Suppressor macrophage (primary cell): ENCODE measurements at regions not wholly inside any gene's neighbourhood (a gene's known extent, or its start where the extent isn't known, plus 50 kb on each side); places are given as distances from the start of the nearest gene placed in this dataset.

ENCODE experiments used
- DNase-seq, 4 experiments: peaks; one replicate each; pipeline ENCODE4 v3.0.0-alpha.2; 2020 to 2022

DNA sequence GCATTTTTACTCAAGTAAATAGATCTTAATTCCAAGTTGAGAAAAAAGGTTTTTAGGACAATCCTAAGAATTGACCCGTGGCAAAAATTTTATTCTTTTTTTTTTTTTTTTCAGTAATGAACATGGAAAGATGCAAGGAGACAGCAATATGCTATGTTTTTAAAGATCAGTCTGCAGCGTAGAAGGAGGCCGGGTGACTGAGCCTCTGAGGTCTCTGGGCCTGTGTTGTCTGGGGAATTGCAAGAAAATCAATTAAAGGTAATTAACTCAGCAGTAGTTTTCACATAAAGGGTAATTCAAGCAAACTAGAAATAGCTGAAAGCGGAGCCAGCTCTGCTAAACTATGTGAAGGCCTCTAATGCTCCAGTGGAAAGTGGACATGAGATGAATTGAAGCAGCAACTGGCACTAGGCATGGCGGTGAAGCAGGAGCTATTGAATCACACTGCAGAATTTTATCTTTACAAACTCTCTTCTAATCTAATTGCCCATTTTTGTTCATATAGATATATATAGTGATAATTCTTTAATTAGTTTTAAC is 285.2 kb upstream of the ITGA1 start:
- DNase-seq: no peak

DNA sequence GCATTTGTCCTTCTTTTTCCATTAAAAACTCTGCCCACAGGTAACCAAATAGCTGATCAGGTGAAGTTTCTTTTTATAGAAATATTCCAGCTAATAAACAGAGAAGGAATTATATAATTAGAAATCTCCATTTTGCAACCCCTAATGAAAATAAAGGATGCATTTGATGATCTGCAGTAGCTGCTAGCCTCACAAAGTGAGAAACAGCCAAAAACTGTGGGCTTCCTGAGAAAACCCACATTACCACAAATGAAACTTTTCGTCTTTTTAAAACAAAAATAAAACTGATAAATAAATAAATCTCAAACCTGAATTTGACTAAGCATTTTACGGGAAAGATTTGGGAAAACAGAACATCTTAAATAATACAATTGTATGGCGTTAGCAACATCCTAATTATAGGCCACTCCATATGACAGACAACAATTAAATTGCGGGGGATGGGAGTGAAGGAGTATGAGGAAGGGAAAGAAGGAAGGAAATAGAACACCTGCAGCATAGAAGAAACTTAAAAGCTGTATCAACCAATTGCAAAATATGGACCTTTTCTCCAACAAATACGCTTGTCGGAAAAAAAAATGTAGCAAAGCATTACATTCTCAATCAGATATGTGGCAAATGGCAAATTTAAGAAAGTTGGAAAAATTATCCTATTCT is 283.0 kb upstream of the ITGA1 start:
- DNase-seq: no peak

GRCh38 chr5:52517667-52518066 is 270.0 kb upstream of the ITGA1 start:
- no peak for DNase-seq

DNA sequence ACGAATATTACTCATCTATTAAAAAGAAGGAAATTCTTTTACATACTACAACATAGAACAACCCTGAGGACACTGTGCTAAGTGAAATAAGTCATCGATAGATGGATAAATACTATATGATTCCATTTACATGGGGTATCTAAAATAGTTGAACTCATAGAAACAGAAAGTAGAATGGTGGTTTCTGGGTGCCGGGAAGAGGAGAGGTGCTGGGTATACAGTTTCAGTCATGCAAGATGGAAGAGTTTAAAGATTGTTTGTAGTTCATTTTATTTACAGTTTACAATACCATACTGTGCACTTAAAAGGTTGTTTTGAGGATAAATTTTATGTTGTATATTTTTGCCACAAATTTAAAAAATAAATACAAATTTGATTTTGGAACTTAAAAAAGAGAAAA is 267.5 kb upstream of the ITGA1 start:
- no peak for DNase-seq

DNA sequence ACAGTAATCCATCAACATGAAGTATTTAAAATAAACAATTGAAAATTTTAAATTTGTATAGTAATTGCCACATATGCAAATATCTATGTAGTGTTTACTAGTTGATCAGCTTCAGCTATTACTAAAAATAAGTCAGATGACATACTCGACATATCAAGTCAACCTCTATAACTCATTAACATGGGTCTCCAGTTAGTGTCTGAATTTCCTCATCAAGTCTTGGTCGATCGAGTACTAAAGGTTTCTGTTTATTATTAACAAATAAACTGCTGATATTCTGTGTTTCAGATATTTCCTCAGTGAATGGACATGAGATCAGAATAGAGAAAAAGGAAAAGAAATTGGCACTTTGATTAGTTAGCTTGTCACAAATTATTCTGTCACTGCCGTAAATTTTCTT is 266.5 kb upstream of the ITGA1 start:
- DNase-seq: no peak

GRCh38 chr5:52523701-52524100 is 264.0 kb upstream of the ITGA1 start:
- no peak for DNase-seq

DNA sequence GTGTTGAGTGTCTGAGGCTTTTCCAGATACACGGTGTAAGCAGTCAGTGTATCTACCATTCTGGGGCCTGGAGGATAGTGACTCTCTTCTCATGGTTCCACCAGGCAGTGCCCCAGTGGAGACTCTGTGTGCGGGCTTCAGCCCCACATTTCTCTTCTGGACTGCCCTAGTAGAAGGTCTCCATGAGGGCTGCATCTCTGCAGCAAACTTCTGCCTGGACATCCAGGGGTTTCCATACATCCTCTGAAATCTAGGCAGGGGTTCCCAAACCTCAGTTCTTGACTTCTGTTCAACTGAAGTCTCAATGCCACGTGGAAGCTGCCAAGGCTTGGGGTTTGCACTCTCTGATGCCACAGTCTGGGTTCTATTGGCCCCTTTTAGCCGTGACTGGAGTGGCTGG is 256.6 kb upstream of the ITGA1 start:
- no peak for DNase-seq

DNA sequence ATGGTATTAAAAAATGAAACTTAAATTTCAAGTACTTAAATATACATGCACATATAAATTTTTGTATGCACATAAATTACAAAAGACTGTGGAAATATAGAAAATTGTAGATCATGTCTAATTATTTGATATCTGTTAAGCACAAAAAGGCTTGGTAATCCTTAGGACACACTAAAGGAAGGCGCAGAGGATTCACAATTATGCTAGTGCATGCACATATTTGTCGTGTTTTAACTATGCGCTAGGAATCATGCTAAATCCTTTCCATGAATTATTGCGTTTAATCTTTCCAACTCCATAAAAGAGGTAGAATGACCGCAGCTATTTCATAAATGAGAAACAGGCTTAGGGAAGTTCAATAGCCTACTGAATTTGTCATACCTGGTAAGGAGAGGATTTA is 244.1 kb upstream of the ITGA1 start:
- DNase-seq: no peak

- no peak for DNase-seq
These were observed 243.0 kb upstream of the ITGA1 start for GRCh38 chr5:52544738-52545137.

- no peak for DNase-seq
These were observed 233.4 kb upstream of the ITGA1 start for GRCh38 chr5:52554293-52554692.

DNA sequence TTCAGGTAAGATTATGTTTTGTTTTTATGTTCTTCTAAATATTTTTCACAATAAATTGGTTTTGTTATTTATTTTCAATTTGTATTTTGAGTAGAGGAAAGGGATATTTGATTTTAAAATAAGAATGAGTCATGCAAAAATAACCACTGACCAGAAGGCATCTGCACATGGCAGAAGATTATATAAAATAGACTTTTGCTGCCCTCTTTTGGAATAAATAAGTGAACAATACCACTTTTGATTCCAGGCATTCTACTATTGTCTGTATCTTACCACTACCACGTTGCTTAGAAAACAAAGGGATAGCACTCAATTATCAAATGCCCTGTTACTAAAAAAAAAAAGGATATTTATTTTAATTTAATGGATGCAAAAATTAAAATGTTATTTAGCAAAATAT is 227.3 kb upstream of the ITGA1 start:
- DNase-seq: peak in 2 of 4 experiments; percentile 2 to 3

GRCh38 chr5:52562473-52562872 is 225.2 kb upstream of the ITGA1 start:
- DNase-seq: no peak

GRCh38 chr5:52564587-52564986 is 223.1 kb upstream of the ITGA1 start:
- no peak for DNase-seq

DNA sequence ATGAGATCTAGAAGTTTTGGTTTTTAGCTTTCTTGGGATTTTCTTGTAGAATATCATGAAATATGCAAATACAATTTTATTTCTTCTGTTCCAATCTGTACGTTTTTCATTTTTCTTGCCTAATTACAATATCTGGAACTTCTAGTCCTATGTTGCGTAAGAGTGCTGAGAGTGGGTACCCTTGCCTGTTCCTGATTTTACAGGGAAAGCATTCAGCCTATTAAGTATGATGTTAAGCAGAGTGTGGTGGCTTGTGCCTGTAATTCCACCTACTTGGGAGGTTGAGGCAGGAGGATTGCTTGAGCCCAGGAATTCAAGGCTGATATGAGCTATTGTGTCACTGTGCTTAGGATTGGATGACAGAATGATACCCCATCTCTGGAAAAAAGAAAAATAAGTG is 210.2 kb upstream of the ITGA1 start:
- DNase-seq: no peak

DNA sequence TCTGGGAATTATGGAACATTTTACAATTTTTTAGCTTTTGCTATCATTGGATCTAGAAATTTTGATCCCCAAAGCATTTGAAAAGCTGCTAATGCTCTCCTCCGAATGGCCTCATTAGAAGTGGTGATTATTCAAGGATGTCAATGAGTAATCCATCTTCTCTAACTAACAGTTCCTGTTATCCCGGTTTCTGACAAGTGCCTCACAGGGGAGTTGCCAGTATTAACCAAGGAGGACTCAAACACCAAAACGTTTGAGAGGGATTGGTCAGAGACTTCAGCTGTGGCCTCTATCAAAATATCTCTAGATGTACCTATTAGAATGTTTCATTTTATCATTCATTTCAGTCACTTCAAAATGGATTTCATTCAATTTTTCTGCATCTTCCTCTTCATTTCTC is 208.3 kb upstream of the ITGA1 start:
- no peak for DNase-seq

GRCh38 chr5:52580921-52581320 is 206.8 kb upstream of the ITGA1 start:
- no peak for DNase-seq

DNA sequence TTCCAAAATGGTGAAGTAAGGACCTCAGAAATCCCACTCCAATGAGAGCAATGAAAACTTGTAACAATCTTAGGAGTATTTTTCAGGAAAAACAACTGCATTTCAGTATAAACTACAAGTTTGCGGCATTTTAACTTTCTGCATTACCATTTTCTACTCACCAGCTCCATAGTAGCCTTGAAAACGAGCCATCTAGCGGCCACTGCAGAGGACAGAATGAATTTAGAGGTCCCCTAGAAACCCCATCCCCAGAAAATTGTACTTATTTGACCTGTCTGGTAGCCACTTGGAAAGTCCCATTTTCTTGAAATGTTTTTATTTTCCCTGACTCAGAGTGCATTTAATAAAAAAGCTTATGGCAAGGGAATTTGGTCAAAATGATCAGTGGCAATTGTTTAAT is 205.4 kb upstream of the ITGA1 start:
- DNase-seq: no peak

DNA sequence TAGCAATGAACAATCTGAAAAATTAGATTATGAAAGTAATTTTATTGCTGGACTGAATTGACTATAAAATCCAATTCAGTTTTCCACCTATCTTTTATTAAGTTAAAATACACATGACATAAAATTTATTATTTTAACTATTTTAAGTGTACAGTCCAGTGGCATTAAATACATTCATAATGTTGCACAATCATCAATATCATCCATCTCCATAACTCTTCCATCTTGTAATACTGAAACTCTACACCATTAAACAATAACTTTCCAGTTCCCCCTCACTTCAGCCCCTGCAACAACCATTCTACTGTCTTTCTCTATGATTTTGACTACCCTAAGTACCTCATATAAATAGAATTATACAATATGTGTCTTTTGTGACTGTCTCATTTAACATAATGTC is 200.6 kb upstream of the ITGA1 start:
- DNase-seq: no peak

DNA sequence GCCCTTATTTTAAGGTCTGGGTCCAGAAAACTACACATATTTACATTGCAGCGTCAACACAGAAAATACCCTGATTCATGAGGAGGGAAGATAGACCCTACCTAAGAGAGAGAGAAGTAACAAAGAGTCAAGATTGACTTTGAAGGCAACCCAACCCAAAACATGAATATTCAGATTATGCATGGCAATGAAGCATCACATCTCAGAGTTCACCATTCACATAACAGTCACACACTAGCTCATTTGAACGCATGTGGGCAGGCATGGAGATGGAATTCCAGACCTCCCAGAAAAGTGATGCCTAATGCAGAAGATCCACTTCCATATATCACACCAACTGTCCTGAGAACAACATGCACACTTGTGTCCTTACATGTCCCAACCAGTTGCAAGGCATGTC is 190.1 kb upstream of the ITGA1 start:
- DNase-seq: no peak

- no peak for DNase-seq
These were observed 188.7 kb upstream of the ITGA1 start for GRCh38 chr5:52598968-52599367.

DNA sequence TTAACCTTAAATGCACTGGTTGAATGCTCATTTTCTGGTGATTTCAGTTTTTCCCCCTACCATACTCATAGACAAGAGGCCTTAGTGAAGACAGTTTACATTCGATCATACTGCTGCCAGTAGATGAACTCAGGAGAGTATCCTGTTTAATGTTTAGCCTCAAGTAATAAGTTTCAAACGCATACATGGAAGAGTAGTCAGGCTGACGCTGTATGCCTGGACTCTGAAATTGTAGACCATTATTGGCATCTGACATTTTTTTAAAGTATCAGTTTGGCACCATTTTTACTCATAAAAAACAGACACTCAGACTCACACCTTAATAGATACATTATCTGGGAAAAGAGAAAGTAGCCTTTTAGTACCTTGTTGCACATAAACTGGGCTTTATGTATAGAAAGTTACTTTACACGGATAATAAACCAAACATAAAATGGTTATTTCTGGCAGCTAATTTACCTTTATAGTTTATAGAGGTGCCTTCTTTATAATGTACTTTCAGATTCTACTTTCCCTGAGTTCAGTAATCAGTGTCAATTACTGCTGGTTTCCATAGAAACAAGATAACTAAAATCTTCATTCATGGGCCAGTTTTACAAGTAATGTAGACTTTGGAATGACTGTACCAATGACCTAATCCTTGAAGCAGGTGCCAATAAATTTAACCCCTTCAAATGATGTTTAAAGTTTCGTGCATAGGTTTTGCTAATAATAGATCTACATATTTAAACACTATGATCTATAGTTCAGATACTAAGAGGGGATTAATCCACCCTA is 183.8 kb upstream of the ITGA1 start:
- DNase-seq: no peak

- DNase-seq: no peak
These were observed 182.1 kb upstream of the ITGA1 start for GRCh38 chr5:52605317-52606313.

DNA sequence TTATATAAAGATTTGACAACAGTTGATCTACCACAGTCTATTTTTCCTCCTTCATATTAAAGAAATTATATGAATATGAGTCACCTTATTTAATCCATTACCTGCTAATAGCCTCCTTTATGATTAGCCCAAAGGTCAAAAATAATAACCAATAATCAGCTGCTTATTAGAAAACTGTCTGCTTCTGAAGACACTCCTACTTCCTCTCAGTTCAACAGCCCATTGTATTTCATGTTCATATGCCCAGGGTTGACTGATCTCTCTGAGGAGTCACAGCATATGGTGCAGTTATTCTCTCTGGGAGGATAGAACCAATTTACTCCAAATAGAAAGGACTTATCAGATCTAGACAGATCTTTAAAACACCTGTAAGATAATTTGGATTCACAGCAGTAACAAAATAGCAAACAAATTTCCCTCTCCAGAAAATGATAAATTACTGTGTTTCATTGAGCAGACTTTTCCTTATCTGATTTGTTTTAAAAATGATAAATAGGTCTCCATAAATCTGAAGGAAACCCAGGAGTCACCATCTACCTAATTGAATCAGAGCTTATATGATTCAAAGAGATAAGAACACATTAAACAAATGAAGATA is 180.4 kb upstream of the ITGA1 start:
- DNase-seq: no peak
